C4-2B (cell line): ENCODE measurements at regions not wholly inside any gene's neighbourhood (a gene's known extent, or its start where the extent isn't known, plus 50 kb on each side); places are given as distances from the start of the nearest gene placed in this dataset.
"Not testable (repeated sequence)": the region's sequence is repeated elsewhere in the genome, so short reads cannot be mapped to it uniquely, and the experiment has no call there.

ENCODE experiments used
- H3K27ac ChIP-seq: fragments of 450-650 bp; 2 replicates; pipeline ENCODE4 v1.5.1; 2017
- CTCF ChIP-seq: fragments of 450-650 bp; conservative IDR thresholded peaks from 2 replicates; pipeline ENCODE4 v1.5.1; 2017; ENCODE audit warnings: mild to moderate bottlenecking
- ZFX ChIP-seq: fragments of 450-650 bp; IDR thresholded peaks from 2 replicates; pipeline ENCODE4 v1.6.1; 2017

GRCh38 chr20:30484009-30484748 lies 773.3 kb upstream of the DEFB115 start:
- TF ChIP-seq ZFX (no peak), CTCF (no peak)
- H3K27ac ChIP-seq: no peak overlapping the region

DNA sequence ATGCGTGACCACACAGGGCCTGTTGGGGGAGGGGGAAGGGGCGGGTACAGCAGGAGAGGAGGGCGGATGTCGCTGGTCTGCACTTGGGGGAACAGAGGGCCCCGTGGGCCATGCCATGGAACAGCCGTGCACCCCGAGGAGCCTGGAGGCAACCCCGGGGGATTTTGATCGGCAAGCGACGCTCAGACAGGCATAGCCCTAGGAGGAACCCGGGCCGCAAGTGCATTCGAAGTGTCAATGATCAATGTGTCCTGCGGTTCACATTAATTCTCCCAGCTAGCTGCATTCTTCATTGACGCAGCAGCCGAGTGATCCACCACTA lies 772.8 kb upstream of the DEFB115 start:
- no peak for TF ChIP-seq ZFX
- no peak for TF ChIP-seq CTCF

DNA sequence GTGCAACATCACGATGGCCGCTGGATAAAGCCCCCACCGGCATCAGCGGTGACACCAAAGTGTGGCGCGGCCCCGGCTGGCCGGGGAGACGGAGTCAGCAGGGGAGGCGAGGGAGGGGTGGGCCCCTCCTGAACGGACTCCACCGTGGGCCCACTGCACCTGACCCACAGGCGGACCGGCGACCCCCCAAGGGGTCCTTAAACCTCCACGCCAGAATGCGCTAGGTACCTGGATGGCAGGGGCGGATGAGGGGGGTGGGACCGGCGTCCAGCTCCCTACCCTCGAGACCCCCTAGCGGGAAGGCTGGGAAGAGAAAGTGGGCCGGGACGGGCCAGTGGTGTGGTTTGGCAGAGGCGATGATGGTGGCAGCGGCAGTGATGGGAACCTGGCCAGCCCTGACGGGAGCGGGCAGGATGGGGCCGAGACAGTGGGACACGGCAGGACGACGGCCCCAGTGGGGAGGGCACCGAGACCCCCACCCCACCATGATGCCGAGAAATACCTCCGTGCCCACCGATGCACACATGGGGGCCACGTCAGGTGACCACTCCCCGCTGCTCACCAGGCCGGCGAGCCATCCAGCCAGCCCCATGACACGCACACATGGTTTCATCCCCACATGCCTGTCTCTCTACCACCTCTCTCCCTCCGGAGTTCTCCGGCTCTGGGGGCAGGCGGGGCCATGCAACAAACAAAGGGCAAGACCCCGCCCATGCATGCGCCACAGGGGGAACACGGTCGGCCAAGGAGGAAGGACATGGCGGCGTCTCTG lies 771.9 kb upstream of the DEFB115 start:
- no peak overlapping the region for H3K27ac ChIP-seq
- no peak for TF ChIP-seq CTCF
- no peak for TF ChIP-seq ZFX

More for the DNA sequence above, 772.8 kb upstream of the DEFB115 start:
- H3K27ac ChIP-seq: no peak overlapping the region

- TF ChIP-seq CTCF (no peak), ZFX (no peak)
- no peak overlapping the region for H3K27ac ChIP-seq
Observed at GRCh38 chr20:30486103-30486478, 771.4 kb upstream of the DEFB115 start.

- not testable (repeated sequence) for H3K27ac ChIP-seq
Observed at GRCh38 chr20:30487461-30487860, 770.0 kb upstream of the DEFB115 start.

DNA sequence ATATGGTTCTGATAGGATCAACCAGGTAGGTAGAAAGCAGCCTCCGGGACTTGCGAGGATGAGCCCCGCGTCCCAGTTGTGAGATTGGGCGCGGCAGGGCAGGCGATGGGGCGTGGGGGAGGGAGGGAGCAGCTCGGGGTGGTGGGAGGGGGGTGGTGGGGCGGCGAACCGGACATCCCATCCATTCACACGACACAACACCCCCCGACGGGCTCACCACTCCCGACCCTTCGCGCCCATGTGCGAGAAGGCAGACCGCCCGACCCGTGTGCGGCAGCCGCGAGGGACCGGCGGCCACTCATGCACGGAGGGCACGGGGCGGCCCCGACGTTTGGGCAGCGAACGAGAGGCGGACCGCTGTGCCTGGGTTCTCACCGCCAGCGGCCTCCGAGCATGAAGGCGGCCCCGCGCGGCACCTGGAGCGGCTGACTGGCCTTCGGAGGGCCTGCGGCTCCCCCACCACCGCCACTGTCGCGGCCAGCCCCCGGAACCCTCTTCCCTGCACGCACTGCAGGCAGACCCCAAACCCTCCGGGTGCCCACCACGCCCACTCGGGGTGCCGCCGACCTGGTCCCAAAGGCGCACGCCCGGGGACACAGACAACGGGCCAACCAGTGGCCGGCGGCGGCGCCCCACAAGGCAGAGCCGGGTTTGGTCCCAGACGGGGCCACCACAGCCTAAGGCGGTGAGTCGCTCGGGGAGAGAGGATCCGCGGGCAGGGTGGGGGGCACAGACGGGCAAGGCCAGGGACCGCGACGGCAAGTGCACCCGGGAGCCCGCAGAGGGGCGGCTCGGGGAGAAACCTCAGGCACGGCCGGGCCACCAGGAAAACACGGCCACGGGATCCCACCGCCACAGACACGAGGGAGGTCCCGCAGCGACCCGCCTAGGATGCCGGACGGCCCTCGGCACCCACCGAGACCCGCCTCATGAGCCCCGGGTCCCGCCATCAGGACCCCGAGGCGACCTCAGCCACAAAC lies 769.2 kb upstream of the DEFB115 start:
- no peak overlapping the region for H3K27ac ChIP-seq
- TF ChIP-seq ZFX (no peak), CTCF (no peak)

DNA sequence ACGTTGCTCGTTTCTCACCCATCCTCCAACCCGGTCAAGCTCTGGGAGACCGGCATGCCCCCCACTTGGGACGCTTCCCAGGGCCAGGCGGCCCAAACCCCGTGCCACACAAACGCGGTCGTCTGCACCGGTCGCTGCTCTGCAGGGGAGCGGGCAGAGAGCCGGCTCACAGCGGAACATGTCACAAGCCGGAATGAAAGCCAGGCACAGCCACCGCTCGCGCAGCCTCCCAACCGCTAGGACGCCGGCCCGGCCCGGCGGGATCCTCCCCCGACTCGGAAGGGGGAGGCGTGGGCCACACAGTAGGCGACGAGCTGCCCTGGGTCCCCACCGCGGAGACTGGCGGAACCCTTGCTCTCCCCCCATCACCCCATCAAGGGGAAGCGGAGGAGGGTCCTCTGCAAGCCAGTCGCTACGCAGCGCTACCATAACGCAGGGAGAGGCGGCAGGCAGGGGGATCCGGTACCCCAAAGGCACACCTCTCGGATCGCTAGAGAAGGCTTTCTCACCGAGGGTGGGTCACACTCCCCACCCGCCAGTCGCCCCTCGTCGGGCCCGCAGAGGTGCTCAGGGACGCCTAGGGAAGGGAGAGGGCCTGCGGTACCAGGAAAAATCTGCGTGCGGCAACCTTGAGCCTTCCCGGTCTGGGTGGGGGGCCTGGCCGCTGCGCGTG lies 768.4 kb upstream of the DEFB115 start:
- TF ChIP-seq CTCF (no peak), ZFX (no peak)
- no peak overlapping the region for H3K27ac ChIP-seq
